ENCODE measurements at regions not wholly inside any gene's neighbourhood (a gene's known extent, or its start where the extent isn't known, plus 50 kb on each side); places are given as distances from the start of the nearest gene placed in this dataset.

DNA sequence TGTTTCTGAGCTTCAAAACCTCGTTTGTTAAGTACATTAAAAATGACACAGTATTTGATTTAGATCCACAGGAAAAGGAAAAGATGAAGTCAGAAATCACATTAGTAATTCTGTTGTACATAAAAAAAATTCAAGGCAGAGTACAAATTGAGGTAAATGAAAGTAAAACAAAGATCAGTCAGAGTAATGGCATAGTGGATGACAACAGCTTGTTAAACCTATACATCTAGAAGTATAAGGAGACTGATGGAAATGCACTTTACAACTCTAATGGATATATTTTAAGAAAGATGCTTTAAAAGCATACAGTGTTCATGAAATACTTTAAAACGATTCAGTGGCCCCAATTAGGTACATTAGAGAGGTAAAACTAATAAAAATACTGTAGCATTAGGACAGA is 631.3 kb upstream of the SEMA6A start:
- BruUV-seq (replicated peaks) = no TSS peak
- no peaks in the 10 kb centered on the region for H3K4me1 ChIP-seq (ENCODE audit: insufficient read depth, low read length, poor library complexity, severe bottlenecking)
- H3K9me3 ChIP-seq (ENCODE audit: low read length) = no peaks in the 10 kb centered on the region
- ChIA-PET POLR2A (no interaction called here), CTCF (ENCODE audit: unreplicated experiment) (no interaction called here)
- no peaks in the 10 kb centered on the region for H3K36me3 ChIP-seq (ENCODE audit: insufficient read depth, low read length)
- no peak for DNase-seq (ENCODE audit: low spot score)
- H3K4me3 ChIP-seq (ENCODE audit: low read depth, low read length, poor library complexity, severe bottlenecking) = no peak overlapping the region
- no peak overlapping the region for H3K27ac ChIP-seq (ENCODE audit: low read depth, low read length, poor library complexity, severe bottlenecking)
- H3K4me2 ChIP-seq (ENCODE audit: low read length) = no peak overlapping the region
- H4K20me1 ChIP-seq (ENCODE audit: insufficient read depth, low read length) = no peaks in the 10 kb centered on the region
- no peaks in the 10 kb centered on the region for H3K79me2 ChIP-seq (ENCODE audit: insufficient read depth, low read depth, low read length)
- no peak overlapping the region for H2AFZ ChIP-seq (ENCODE audit: low read length)
- H3K9me2 ChIP-seq (ENCODE audit: insufficient read depth, low read length) = no peaks in the 10 kb centered on the region
- TF ChIP-seq, protein P1, sequence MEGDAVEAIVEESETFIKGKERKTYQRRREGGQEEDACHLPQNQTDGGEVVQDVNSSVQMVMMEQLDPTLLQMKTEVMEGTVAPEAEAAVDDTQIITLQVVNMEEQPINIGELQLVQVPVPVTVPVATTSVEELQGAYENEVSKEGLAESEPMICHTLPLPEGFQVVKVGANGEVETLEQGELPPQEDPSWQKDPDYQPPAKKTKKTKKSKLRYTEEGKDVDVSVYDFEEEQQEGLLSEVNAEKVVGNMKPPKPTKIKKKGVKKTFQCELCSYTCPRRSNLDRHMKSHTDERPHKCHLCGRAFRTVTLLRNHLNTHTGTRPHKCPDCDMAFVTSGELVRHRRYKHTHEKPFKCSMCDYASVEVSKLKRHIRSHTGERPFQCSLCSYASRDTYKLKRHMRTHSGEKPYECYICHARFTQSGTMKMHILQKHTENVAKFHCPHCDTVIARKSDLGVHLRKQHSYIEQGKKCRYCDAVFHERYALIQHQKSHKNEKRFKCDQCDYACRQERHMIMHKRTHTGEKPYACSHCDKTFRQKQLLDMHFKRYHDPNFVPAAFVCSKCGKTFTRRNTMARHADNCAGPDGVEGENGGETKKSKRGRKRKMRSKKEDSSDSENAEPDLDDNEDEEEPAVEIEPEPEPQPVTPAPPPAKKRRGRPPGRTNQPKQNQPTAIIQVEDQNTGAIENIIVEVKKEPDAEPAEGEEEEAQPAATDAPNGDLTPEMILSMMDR (conservative IDR thresholded peaks at IDR 0.05; ENCODE audit: low read length) = no peak
- TF ChIP-seq EZH2phosphoT487 (IDR thresholded peaks at IDR 0.05; ENCODE audit: borderline replicate concordance, low read depth, low read length) = no peak
- intact Hi-C loops (cut with micrococcal nuclease; ENCODE audit: unreplicated experiment) = no loop called here

DNA sequence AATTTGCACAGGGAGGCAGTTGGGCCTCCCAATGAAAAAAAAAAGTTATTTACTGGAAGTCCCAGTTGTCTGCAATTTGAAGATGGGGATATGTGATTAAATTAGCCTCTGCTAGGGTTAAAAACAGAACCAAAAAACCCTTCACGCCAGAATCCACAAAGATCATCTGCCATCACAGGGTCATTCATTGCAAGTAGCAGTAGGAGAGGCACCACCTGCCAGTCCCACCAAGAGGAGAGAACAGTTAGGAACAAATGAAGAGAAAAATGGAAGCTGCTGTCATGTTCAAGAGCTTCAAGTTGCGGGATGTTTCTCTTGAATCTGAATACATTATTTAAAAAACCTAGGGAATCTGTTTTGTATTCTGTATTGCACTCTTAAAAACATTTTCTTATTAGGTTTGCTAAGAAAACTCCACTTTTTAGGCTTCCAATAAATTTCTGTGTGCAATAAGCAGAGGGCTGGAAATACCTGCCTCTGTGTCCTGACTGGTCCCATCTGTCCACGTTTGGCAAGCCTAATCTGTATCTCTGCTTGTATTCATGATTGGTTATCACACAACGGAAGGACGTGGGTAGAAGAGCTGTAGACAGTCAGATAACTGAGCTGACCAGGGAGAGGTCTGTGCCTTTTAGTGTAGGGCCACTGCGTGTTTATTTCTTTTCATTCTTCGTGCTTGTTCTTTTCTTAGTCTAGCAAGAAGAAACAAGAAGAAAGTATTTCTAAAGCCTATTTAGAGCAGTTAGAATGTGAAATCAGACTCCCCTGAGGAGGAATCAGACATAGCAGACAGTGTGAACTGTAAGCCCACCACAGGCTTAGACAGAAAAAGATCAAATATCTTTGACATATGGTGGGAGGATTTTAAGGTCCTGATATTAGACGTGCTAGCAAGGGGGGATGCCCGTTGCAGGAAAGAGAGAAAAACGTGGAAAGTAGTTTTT is 630.6 kb upstream of the SEMA6A start:
- no peak overlapping the region for H3K4me3 ChIP-seq (ENCODE audit: low read depth, low read length, poor library complexity, severe bottlenecking)
- H3K4me2 ChIP-seq (ENCODE audit: low read length) = no peak overlapping the region
- H3K4me1 ChIP-seq (ENCODE audit: insufficient read depth, low read length, poor library complexity, severe bottlenecking) = no peaks in the 10 kb centered on the region
- ChIA-PET CTCF (ENCODE audit: unreplicated experiment) (no interaction called here), POLR2A (interaction anchor here (1.0 kb wide), 1 partner anchor 30 kb away, joined by 4 read pairs; no protein-coding TSS in a partner anchor)
- no peak overlapping the region for H3K27ac ChIP-seq (ENCODE audit: low read depth, low read length, poor library complexity, severe bottlenecking)
- H2AFZ ChIP-seq (ENCODE audit: low read length) = no peak overlapping the region
- DNase-seq (ENCODE audit: low spot score) = no peak
- no peaks in the 10 kb centered on the region for H4K20me1 ChIP-seq (ENCODE audit: insufficient read depth, low read length)
- no TSS peak for BruUV-seq (replicated peaks)
- TF ChIP-seq, protein P1 (conservative IDR thresholded peaks at IDR 0.05; ENCODE audit: low read length) = no peak
- no peak for TF ChIP-seq EZH2phosphoT487 (IDR thresholded peaks at IDR 0.05; ENCODE audit: borderline replicate concordance, low read depth, low read length)
- intact Hi-C loops (cut with micrococcal nuclease; ENCODE audit: unreplicated experiment) = no loop called here
- no peaks in the 10 kb centered on the region for H3K79me2 ChIP-seq (ENCODE audit: insufficient read depth, low read depth, low read length)
- H3K36me3 ChIP-seq (ENCODE audit: insufficient read depth, low read length) = no peaks in the 10 kb centered on the region
- H3K9me3 ChIP-seq (ENCODE audit: low read length) = no peaks in the 10 kb centered on the region
- H3K9me2 ChIP-seq (ENCODE audit: insufficient read depth, low read length) = no peaks in the 10 kb centered on the region

DNA sequence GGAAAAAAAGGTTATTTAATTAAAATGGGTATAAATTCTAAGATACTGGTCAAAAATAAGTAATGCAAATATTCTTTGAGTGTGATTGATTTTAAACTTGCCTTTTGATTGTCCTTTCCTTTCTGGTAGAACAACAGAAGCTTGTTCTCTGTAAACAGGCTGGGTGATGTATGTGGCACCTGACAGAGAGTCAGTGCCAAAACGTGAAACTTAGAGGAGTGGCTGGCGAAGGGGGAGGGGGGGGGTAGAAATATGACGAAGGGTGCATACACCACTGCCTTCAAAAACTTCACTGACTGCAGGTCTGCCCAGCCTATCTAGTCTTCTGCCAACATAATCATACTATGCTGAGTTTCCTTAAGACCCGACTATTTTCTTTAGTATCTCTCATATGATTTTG is 629.8 kb upstream of the SEMA6A start:
- intact Hi-C loops (cut with micrococcal nuclease; ENCODE audit: unreplicated experiment) = no loop called here
- Histone ChIP-seq H2AFZ (ENCODE audit: low read length) (no peak overlapping the region), H3K9me3 (ENCODE audit: low read length) (no peaks in the 10 kb centered on the region), H3K79me2 (ENCODE audit: insufficient read depth, low read depth, low read length) (no peaks in the 10 kb centered on the region), H3K36me3 (ENCODE audit: insufficient read depth, low read length) (no peaks in the 10 kb centered on the region), H3K4me2 (ENCODE audit: low read length) (no peak overlapping the region), H3K27ac (ENCODE audit: low read depth, low read length, poor library complexity, severe bottlenecking) (no peak overlapping the region), H3K9me2 (ENCODE audit: insufficient read depth, low read length) (no peaks in the 10 kb centered on the region), H3K4me1 (ENCODE audit: insufficient read depth, low read length, poor library complexity, severe bottlenecking) (no peaks in the 10 kb centered on the region), H3K4me3 (ENCODE audit: low read depth, low read length, poor library complexity, severe bottlenecking) (no peak overlapping the region), H4K20me1 (ENCODE audit: insufficient read depth, low read length) (no peaks in the 10 kb centered on the region)
- POLR2A ChIA-PET = interaction anchor here (1.0 kb wide), 1 partner anchor 31 kb away, joined by 4 read pairs; no protein-coding TSS in a partner anchor
- no TSS peak for BruUV-seq (replicated peaks)
- CTCF ChIA-PET (ENCODE audit: unreplicated experiment) = no interaction called here
- no peak for DNase-seq (ENCODE audit: low spot score)
- TF ChIP-seq EZH2phosphoT487 (IDR thresholded peaks at IDR 0.05; ENCODE audit: borderline replicate concordance, low read depth, low read length) = no peak
- TF ChIP-seq, protein P1 (conservative IDR thresholded peaks at IDR 0.05; ENCODE audit: low read length) = no peak
